SK-N-SH treated with all-trans-retinoic acid at 6 μM for 48 hours (cell line): ENCODE measurements at regions not wholly inside any gene's neighbourhood (a gene's known extent, or its start where the extent isn't known, plus 50 kb on each side); places are given as distances from the start of the nearest gene placed in this dataset.

Experiments
- BACH2 ChIP-seq: fragments of 250-450 bp; sonication (Bioruptor Pico); IDR thresholded peaks from 2 replicates; pipeline ENCODE4 v1.9.0; 2021; ENCODE audit warnings: mild to moderate bottlenecking, borderline replicate concordance
- RARB ChIP-seq: fragments of 250-450 bp; sonication (Bioruptor Pico); IDR thresholded peaks from 2 replicates; pipeline ENCODE4 v1.8.0; 2021; ENCODE audit warnings: mild to moderate bottlenecking, moderate library complexity
- SNAI2 ChIP-seq: fragments of 250-450 bp; sonication (Bioruptor Pico); IDR thresholded peaks from 2 replicates; pipeline ENCODE4 v1.5.0; 2020; ENCODE audit warnings: mild to moderate bottlenecking, moderate library complexity
- ZFP3 ChIP-seq: fragments of 250-450 bp; sonication (Bioruptor Pico); IDR thresholded peaks from 2 replicates; pipeline ENCODE4 v1.5.0; 2020; ENCODE audit warnings: mild to moderate bottlenecking, moderate library complexity
- ZFP30 ChIP-seq: fragments of 450-650 bp; formaldehyde crosslinking; IDR thresholded peaks from 2 replicates; pipeline ENCODE4 v1.5.0; 2022; ENCODE audit warnings: mild to moderate bottlenecking, moderate library complexity
- ZNF70 ChIP-seq: fragments of 450-650 bp; formaldehyde crosslinking; IDR thresholded peaks from 2 replicates; pipeline ENCODE4 v1.5.0; 2020; ENCODE audit warnings: mild to moderate bottlenecking, moderate library complexity
- TF ChIP-seq, protein P1 (sequence below): fragments of 250-450 bp; sonication (Bioruptor Pico); IDR thresholded peaks from 2 replicates; pipeline ENCODE4 v1.8.0; 2020; ENCODE audit warnings: mild to moderate bottlenecking, moderate library complexity, borderline replicate concordance
- TF ChIP-seq, protein P2 (sequence below): fragments of 250-450 bp; sonication (Bioruptor Pico); IDR thresholded peaks from 2 replicates; pipeline ENCODE4 v1.5.1; 2020; ENCODE audit warnings: low read depth, mild to moderate bottlenecking, moderate library complexity

DNA sequence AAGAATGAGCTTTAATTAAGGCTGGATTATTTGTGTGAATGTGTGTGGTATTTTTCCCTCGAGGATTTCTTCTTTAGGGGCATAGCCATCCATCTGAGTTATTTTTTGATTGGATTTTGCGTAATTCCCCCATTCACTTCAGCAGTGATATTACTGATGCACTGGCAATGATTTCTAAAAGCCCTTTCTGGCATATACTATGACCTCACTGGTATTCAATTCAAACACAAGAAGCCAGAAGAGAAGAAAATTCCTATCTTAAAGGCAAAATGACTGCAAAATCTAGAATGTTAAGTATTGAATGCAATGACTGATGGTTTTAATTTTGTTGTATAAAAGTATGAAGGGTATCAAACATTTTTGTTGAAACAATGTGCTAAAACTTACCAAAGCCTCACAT is 71.1 kb upstream of the DDIT4L start:
- TF ChIP-seq, protein P1, sequence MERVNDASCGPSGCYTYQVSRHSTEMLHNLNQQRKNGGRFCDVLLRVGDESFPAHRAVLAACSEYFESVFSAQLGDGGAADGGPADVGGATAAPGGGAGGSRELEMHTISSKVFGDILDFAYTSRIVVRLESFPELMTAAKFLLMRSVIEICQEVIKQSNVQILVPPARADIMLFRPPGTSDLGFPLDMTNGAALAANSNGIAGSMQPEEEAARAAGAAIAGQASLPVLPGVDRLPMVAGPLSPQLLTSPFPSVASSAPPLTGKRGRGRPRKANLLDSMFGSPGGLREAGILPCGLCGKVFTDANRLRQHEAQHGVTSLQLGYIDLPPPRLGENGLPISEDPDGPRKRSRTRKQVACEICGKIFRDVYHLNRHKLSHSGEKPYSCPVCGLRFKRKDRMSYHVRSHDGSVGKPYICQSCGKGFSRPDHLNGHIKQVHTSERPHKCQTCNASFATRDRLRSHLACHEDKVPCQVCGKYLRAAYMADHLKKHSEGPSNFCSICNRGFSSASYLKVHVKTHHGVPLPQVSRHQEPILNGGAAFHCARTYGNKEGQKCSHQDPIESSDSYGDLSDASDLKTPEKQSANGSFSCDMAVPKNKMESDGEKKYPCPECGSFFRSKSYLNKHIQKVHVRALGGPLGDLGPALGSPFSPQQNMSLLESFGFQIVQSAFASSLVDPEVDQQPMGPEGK (CRISPR knock-in tag), result no peak
- TF ChIP-seq RARB (no peak), SNAI2 (CRISPR knock-in tag) (no peak), ZNF70 (CRISPR knock-in tag) (no peak), BACH2 (no peak), ZFP3 (CRISPR knock-in tag) (no peak), ZFP30 (CRISPR knock-in tag) (no peak)
- TF ChIP-seq, protein P2, sequence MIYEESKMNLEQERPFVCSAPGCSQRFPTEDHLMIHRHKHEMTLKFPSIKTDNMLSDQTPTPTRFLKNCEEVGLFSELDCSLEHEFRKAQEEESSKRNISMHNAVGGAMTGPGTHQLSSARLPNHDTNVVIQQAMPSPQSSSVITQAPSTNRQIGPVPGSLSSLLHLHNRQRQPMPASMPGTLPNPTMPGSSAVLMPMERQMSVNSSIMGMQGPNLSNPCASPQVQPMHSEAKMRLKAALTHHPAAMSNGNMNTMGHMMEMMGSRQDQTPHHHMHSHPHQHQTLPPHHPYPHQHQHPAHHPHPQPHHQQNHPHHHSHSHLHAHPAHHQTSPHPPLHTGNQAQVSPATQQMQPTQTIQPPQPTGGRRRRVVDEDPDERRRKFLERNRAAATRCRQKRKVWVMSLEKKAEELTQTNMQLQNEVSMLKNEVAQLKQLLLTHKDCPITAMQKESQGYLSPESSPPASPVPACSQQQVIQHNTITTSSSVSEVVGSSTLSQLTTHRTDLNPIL (CRISPR knock-in tag), result no peak
